ENCODE measurements at regions not wholly inside any gene's neighbourhood (a gene's known extent, or its start where the extent isn't known, plus 50 kb on each side); places are given as distances from the start of the nearest gene placed in this dataset.

DNA sequence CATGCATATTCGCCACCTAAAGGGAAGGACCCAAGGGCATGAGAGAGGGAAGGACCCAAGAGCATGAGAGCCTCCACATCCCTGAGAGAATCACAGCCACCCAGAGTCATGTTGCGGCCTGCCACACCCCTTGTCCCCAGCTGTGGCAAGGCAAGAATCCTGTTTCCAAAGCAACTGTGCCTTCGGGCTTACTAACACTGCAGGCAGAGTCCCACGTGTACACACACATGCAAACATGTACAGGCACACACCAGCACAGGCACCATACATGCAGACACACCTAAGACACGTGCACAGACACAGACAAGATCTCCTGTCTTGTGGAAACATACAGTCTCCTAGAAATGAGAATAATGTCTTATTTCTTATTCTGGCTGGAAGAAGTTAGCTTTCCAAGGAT is 92.4 kb upstream of the CDYL2 start:
- TF ChIP-seq, protein P1, sequence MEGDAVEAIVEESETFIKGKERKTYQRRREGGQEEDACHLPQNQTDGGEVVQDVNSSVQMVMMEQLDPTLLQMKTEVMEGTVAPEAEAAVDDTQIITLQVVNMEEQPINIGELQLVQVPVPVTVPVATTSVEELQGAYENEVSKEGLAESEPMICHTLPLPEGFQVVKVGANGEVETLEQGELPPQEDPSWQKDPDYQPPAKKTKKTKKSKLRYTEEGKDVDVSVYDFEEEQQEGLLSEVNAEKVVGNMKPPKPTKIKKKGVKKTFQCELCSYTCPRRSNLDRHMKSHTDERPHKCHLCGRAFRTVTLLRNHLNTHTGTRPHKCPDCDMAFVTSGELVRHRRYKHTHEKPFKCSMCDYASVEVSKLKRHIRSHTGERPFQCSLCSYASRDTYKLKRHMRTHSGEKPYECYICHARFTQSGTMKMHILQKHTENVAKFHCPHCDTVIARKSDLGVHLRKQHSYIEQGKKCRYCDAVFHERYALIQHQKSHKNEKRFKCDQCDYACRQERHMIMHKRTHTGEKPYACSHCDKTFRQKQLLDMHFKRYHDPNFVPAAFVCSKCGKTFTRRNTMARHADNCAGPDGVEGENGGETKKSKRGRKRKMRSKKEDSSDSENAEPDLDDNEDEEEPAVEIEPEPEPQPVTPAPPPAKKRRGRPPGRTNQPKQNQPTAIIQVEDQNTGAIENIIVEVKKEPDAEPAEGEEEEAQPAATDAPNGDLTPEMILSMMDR (IDR thresholded peaks at IDR 0.05), result no peak
- TF ChIP-seq EP300 (IDR thresholded peaks at IDR 0.05), result no peak

Data from tibial nerve (tissue), 4 donors.